ENCODE measurements at regions not wholly inside any gene's neighbourhood (a gene's known extent, or its start where the extent isn't known, plus 50 kb on each side); places are given as distances from the start of the nearest gene placed in this dataset.

DNA sequence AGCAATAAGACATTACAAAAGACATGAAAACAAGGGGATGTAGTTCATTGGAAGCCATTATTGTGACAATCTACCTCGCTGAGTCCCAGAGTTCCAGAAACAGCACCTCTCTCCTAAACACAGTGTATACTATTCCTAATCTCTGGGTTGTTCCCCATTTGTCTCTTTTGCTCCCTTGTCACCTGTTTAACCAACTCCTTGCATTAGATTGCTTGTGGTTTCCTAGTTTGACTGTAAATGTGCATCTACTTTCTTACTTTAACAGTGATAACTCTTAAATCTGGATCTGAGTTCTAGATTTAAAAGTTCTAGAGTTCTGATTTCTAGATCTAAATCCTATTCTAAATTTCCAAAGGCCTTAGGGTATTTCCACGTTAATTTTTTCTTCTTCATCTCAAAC lies 71.6 kb upstream of the TET2 start:
- Histone ChIP-seq H3K27ac (ENCODE audit: low read depth, low read length, poor library complexity, severe bottlenecking) (no peak overlapping the region), H4K20me1 (ENCODE audit: insufficient read depth, low read length) (no peaks in the 10 kb centered on the region), H3K9me3 (ENCODE audit: low read length) (no peaks in the 10 kb centered on the region), H2AFZ (ENCODE audit: low read length) (no peak overlapping the region), H3K4me1 (ENCODE audit: insufficient read depth, low read length, severe bottlenecking) (no peaks in the 10 kb centered on the region), H3K4me3 (ENCODE audit: low read depth, low read length, poor library complexity, severe bottlenecking) (no peak overlapping the region), H3K4me2 (ENCODE audit: low read length) (no peak overlapping the region), H3K9ac (ENCODE audit: low read length) (no peak overlapping the region), H3K79me2 (ENCODE audit: insufficient read depth, low read length) (no peaks in the 10 kb centered on the region), H3K27me3 (ENCODE audit: insufficient read depth, low read length) (no peaks in the 10 kb centered on the region), H3K9me2 (ENCODE audit: low read depth, low read length) (no peaks in the 10 kb centered on the region), H3F3A (ENCODE audit: insufficient read depth, low read length) (no peaks in the 10 kb centered on the region), H3K36me3 (ENCODE audit: insufficient read depth, low read length) (no peaks in the 10 kb centered on the region)
- TF ChIP-seq, protein P1, sequence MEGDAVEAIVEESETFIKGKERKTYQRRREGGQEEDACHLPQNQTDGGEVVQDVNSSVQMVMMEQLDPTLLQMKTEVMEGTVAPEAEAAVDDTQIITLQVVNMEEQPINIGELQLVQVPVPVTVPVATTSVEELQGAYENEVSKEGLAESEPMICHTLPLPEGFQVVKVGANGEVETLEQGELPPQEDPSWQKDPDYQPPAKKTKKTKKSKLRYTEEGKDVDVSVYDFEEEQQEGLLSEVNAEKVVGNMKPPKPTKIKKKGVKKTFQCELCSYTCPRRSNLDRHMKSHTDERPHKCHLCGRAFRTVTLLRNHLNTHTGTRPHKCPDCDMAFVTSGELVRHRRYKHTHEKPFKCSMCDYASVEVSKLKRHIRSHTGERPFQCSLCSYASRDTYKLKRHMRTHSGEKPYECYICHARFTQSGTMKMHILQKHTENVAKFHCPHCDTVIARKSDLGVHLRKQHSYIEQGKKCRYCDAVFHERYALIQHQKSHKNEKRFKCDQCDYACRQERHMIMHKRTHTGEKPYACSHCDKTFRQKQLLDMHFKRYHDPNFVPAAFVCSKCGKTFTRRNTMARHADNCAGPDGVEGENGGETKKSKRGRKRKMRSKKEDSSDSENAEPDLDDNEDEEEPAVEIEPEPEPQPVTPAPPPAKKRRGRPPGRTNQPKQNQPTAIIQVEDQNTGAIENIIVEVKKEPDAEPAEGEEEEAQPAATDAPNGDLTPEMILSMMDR (IDR thresholded peaks at IDR 0.05; ENCODE audit: low read length), result no peak
- no peak for TF ChIP-seq EZH2 (IDR thresholded peaks at IDR 0.05; ENCODE audit: borderline replicate concordance, low read length)

DNA sequence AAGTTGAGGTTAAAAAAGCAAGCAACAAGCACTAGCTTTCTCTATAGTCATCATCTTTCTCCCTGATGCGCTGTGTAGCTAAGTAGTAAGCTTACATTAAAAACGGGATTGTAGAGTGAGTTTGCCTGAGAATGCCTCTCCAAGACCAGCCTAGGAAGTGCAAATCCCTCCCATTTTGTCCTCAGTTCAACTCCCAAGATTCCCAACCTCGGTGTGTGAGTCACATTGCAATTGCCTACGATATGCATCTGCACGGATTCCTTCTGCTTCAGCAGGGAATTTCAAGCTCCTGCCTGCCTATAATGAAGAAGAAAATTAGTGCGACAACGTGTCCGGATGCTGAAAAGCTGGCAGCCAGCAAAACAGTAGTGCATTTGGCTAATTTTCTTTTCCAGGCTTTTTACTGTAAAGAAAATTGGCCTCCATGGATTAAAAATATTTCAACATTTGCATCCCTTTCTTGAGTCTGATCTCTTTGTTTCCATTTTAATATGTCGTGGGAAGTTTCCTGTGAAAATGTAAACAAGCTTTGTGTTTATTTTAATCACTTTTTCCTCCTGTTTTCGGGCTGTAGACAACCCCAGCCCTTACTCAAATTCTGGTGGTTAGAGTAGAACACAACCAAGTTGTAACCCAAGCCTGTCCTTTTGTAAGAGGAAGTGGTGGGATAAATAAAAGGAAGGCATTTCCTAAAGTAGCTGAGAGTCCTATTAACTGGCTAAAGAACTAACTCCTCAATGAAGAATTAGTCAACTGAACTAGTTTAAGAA lies 58.4 kb upstream of the TET2 start:
- no peaks in the 10 kb centered on the region for H3K4me1 ChIP-seq (ENCODE audit: insufficient read depth, low read length, severe bottlenecking)
- no peak for TF ChIP-seq EZH2 (IDR thresholded peaks at IDR 0.05; ENCODE audit: borderline replicate concordance, low read length)
- TF ChIP-seq, protein P1 (IDR thresholded peaks at IDR 0.05; ENCODE audit: low read length), result no peak
- H3K4me2 ChIP-seq (ENCODE audit: low read length), result no peak overlapping the region
- H3K4me3 ChIP-seq (ENCODE audit: low read depth, low read length, poor library complexity, severe bottlenecking), result no peak overlapping the region
- no peaks in the 10 kb centered on the region for H3K79me2 ChIP-seq (ENCODE audit: insufficient read depth, low read length)
- no peaks in the 10 kb centered on the region for H3K27me3 ChIP-seq (ENCODE audit: insufficient read depth, low read length)
- H2AFZ ChIP-seq (ENCODE audit: low read length), result no peak overlapping the region
- no peaks in the 10 kb centered on the region for H3K9me3 ChIP-seq (ENCODE audit: low read length)
- H3K9ac ChIP-seq (ENCODE audit: low read length), result no peak overlapping the region
- no peaks in the 10 kb centered on the region for H4K20me1 ChIP-seq (ENCODE audit: insufficient read depth, low read length)
- no peaks in the 10 kb centered on the region for H3K36me3 ChIP-seq (ENCODE audit: insufficient read depth, low read length)
- no peaks in the 10 kb centered on the region for H3F3A ChIP-seq (ENCODE audit: insufficient read depth, low read length)
- no peak overlapping the region for H3K27ac ChIP-seq (ENCODE audit: low read depth, low read length, poor library complexity, severe bottlenecking)
- H3K9me2 ChIP-seq (ENCODE audit: low read depth, low read length), result no peaks in the 10 kb centered on the region

DNA sequence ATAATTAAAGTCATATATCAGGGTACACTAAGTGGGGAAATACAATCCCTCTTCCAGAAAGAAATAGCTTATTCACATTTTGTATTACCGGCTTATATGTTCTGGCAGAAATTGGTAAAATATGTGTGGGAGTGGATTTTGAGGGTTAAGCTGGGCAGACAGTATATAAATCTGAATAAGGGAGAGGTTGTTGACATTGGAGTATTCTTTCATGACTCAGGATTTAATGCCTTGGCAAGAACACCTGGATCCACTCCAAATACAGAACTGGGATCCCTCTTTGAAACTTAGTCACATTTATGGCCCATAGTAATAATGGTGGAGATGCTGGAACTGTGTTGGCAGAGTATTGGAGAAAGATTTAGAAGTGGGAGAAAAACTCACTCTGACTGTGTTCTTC lies 54.3 kb upstream of the TET2 start:
- Histone ChIP-seq H3K79me2 (ENCODE audit: insufficient read depth, low read length) (no peaks in the 10 kb centered on the region), H3F3A (ENCODE audit: insufficient read depth, low read length) (0 out of 2 replicates have a peak, but pooled peaks cover 2% of the 10 kb centered on the region), H3K4me1 (ENCODE audit: insufficient read depth, low read length, severe bottlenecking) (no peaks in the 10 kb centered on the region), H3K9me2 (ENCODE audit: low read depth, low read length) (no peaks in the 10 kb centered on the region), H2AFZ (ENCODE audit: low read length) (no peak overlapping the region), H3K9ac (ENCODE audit: low read length) (no peak overlapping the region), H3K9me3 (ENCODE audit: low read length) (no peaks in the 10 kb centered on the region), H3K27ac (ENCODE audit: low read depth, low read length, poor library complexity, severe bottlenecking) (no peak overlapping the region), H4K20me1 (ENCODE audit: insufficient read depth, low read length) (no peaks in the 10 kb centered on the region), H3K36me3 (ENCODE audit: insufficient read depth, low read length) (no peaks in the 10 kb centered on the region), H3K4me3 (ENCODE audit: low read depth, low read length, poor library complexity, severe bottlenecking) (no peak overlapping the region), H3K27me3 (ENCODE audit: insufficient read depth, low read length) (no peaks in the 10 kb centered on the region), H3K4me2 (ENCODE audit: low read length) (no peak overlapping the region)
- TF ChIP-seq, protein P1 (IDR thresholded peaks at IDR 0.05; ENCODE audit: low read length), result no peak
- no peak for TF ChIP-seq EZH2 (IDR thresholded peaks at IDR 0.05; ENCODE audit: borderline replicate concordance, low read length)
